A549 (cell line): ENCODE measurements at regions not wholly inside any gene's neighbourhood (a gene's known extent, or its start where the extent isn't known, plus 50 kb on each side); places are given as distances from the start of the nearest gene placed in this dataset.

Experiments
- ELK1 ChIP-seq: fragments of 150-350 bp; IDR thresholded peaks from 2 replicates; pipeline ENCODE4 v1.6.1; 2014; ENCODE audit warnings: low read depth, mild to moderate bottlenecking, low read length
- FOSL2 ChIP-seq, 2 experiments: fragments of 450-650 bp in 1 of 2; fragments of >200 bp in 1 of 2; sonication (Bioruptor Twin) in 1 of 2; formaldehyde crosslinking; IDR thresholded peaks; 2 replicates each; pipeline versions ENCODE4 v1.5.0 to v1.6.1; 2016 to 2020; ENCODE audit warnings: mild to moderate bottlenecking in 1 of 2, moderate library complexity in 1 of 2
- JUN ChIP-seq, 2 experiments: fragments of >200 bp; sonication (Bioruptor Twin); formaldehyde crosslinking; IDR thresholded peaks; 2 replicates in 1 of 2; 3 replicates in 1 of 2; pipeline ENCODE4 v1.6.1; 2016 to 2017
- KDM5A ChIP-seq: fragments of 200-600 bp; sonication (generic); IDR thresholded peaks from 2 replicates; pipeline ENCODE4 v1.6.1; 2016; ENCODE audit warnings: antibody characterized with exemption, mild to moderate bottlenecking
- PBX3 ChIP-seq: IDR thresholded peaks from 2 replicates; pipeline ENCODE4 v1.6.1; 2012
- POLR2A ChIP-seq: IDR thresholded peaks from 2 replicates; pipeline ENCODE4 v1.6.1; 2012; ENCODE audit warnings: mild to moderate bottlenecking, low read length
- SMC3 ChIP-seq: fragments of >200 bp; sonication (Bioruptor Twin); formaldehyde crosslinking; IDR thresholded peaks from 3 replicates; pipeline ENCODE4 v1.6.1; 2018; ENCODE audit warnings: inconsistent platforms
- SREBF2 ChIP-seq: fragments of 450-650 bp; IDR thresholded peaks from 2 replicates; pipeline ENCODE4 v1.6.1; 2014; ENCODE audit warnings: mild to moderate bottlenecking, moderate library complexity
- TP53 ChIP-seq: fragments of 250-450 bp; sonication (Bioruptor Pico); IDR thresholded peaks from 2 replicates; pipeline ENCODE4 v1.5.0; 2021; ENCODE audit warnings: mild to moderate bottlenecking, moderate library complexity
- ZFP36 ChIP-seq: fragments of 450-650 bp; IDR thresholded peaks from 2 replicates; pipeline ENCODE4 v1.6.1; 2014; ENCODE audit warnings: borderline replicate concordance; ENCODE audit not compliant: partially characterized antibody
- TF ChIP-seq, protein P1 (sequence below): fragments of >200 bp; sonication (Bioruptor Twin); formaldehyde crosslinking; IDR thresholded peaks from 3 replicates; pipeline ENCODE4 v1.5.1; 2016
- TF ChIP-seq, protein P2 (sequence below): fragments of 200-600 bp; sonication (generic); IDR thresholded peaks from 2 replicates; pipeline ENCODE4 v1.6.1; 2016; ENCODE audit warnings: antibody characterized with exemption, mild to moderate bottlenecking, moderate library complexity

DNA sequence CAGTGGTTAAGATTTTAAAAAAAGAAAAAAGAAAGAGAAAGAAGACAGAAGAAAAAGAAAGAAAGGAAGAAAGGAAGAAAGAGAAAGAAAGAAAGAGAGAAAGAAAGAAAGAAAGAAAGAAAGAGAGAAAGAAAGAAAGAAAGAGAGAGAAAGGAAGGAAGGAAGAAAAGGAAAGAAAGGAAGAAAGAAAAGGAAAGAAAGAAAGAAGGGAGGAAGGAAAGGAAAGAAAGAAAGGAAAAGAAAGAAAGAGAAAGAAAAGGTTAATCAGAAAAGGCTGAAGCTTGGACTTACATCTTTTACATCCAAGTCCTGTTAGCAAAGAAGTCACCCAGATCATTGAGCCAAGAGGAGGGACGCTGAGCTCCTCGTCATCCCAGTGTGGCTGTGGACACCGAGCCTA, 70.0 kb downstream of the IRX2 start:
- TF ChIP-seq KDM5A (no peak), ZFP36 (no peak), SMC3 (no peak), PBX3 (no peak), SREBF2 (no peak), TP53 (no peak), ELK1 (no peak), JUN (IDR thresholded peaks at IDR 0.05) (no peak), POLR2A (no peak), FOSL2 (IDR thresholded peaks at IDR 0.05) (no peak), FOSL2 (CRISPR knock-in tag; IDR thresholded peaks at IDR 0.05) (no peak)
- TF ChIP-seq, protein P1, sequence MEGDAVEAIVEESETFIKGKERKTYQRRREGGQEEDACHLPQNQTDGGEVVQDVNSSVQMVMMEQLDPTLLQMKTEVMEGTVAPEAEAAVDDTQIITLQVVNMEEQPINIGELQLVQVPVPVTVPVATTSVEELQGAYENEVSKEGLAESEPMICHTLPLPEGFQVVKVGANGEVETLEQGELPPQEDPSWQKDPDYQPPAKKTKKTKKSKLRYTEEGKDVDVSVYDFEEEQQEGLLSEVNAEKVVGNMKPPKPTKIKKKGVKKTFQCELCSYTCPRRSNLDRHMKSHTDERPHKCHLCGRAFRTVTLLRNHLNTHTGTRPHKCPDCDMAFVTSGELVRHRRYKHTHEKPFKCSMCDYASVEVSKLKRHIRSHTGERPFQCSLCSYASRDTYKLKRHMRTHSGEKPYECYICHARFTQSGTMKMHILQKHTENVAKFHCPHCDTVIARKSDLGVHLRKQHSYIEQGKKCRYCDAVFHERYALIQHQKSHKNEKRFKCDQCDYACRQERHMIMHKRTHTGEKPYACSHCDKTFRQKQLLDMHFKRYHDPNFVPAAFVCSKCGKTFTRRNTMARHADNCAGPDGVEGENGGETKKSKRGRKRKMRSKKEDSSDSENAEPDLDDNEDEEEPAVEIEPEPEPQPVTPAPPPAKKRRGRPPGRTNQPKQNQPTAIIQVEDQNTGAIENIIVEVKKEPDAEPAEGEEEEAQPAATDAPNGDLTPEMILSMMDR, result no peak
- TF ChIP-seq, protein P2, sequence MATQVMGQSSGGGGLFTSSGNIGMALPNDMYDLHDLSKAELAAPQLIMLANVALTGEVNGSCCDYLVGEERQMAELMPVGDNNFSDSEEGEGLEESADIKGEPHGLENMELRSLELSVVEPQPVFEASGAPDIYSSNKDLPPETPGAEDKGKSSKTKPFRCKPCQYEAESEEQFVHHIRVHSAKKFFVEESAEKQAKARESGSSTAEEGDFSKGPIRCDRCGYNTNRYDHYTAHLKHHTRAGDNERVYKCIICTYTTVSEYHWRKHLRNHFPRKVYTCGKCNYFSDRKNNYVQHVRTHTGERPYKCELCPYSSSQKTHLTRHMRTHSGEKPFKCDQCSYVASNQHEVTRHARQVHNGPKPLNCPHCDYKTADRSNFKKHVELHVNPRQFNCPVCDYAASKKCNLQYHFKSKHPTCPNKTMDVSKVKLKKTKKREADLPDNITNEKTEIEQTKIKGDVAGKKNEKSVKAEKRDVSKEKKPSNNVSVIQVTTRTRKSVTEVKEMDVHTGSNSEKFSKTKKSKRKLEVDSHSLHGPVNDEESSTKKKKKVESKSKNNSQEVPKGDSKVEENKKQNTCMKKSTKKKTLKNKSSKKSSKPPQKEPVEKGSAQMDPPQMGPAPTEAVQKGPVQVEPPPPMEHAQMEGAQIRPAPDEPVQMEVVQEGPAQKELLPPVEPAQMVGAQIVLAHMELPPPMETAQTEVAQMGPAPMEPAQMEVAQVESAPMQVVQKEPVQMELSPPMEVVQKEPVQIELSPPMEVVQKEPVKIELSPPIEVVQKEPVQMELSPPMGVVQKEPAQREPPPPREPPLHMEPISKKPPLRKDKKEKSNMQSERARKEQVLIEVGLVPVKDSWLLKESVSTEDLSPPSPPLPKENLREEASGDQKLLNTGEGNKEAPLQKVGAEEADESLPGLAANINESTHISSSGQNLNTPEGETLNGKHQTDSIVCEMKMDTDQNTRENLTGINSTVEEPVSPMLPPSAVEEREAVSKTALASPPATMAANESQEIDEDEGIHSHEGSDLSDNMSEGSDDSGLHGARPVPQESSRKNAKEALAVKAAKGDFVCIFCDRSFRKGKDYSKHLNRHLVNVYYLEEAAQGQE, result no peak
